GM18907 (cell line): ENCODE measurements at regions not wholly inside any gene's neighbourhood (a gene's known extent, or its start where the extent isn't known, plus 50 kb on each side); places are given as distances from the start of the nearest gene placed in this dataset.
A peak's percentile ranks its signal among the peaks of the same experiment; 100 is the strongest.

Experiments
- ATAC-seq: cut with Tn5 transposase; IDR thresholded peaks from one replicate; pipeline ENCODE4 v1.9.1; 2021; ENCODE audit warnings: mild to moderate bottlenecking, moderate library complexity; ENCODE audit not compliant: unreplicated experiment

GRCh38 chr6:105484238-105485161, 81.6 kb upstream of the PREP start:
- ATAC-seq: peak; percentile 58

GRCh38 chr6:105483492-105483891, 80.6 kb upstream of the PREP start:
- no peak for ATAC-seq

GRCh38 chr6:105482921-105483320, 80.0 kb upstream of the PREP start:
- ATAC-seq: no peak

GRCh38 chr6:105482227-105482844, 79.5 kb upstream of the PREP start:
- no peak for ATAC-seq

GRCh38 chr6:105476978-105477377, 74.1 kb upstream of the PREP start:
- no peak for ATAC-seq

- no peak for ATAC-seq
These were observed 71.4 kb upstream of the PREP start for GRCh38 chr6:105474234-105474633.

- no peak for ATAC-seq
These were observed 67.1 kb upstream of the PREP start for GRCh38 chr6:105469946-105470345.

GRCh38 chr6:105468850-105469249, 66.0 kb upstream of the PREP start:
- no peak for ATAC-seq

- no peak for ATAC-seq
These were observed 58.0 kb upstream of the PREP start for GRCh38 chr6:105460860-105461259.

GRCh38 chr6:105459864-105460263, 57.0 kb upstream of the PREP start:
- no peak for ATAC-seq

- ATAC-seq: peak; percentile 95
These were observed 56.2 kb upstream of the PREP start for GRCh38 chr6:105459049-105459448.

GRCh38 chr6:105458551-105458950, 55.7 kb upstream of the PREP start:
- peak; percentile 61 for ATAC-seq

GRCh38 chr6:105458084-105458483, 55.2 kb upstream of the PREP start:
- ATAC-seq: no peak

GRCh38 chr6:105453968-105454367, 51.1 kb upstream of the PREP start:
- ATAC-seq: no peak

- peak; percentile 77 for ATAC-seq
These were observed 50.3 kb upstream of the PREP start for GRCh38 chr6:105452924-105453756.
